ENCODE measurements at regions not wholly inside any gene's neighbourhood (a gene's known extent, or its start where the extent isn't known, plus 50 kb on each side); places are given as distances from the start of the nearest gene placed in this dataset.
"Not testable (repeated sequence)": the region's sequence is repeated elsewhere in the genome, so short reads cannot be mapped to it uniquely, and the experiment has no call there.

DNA sequence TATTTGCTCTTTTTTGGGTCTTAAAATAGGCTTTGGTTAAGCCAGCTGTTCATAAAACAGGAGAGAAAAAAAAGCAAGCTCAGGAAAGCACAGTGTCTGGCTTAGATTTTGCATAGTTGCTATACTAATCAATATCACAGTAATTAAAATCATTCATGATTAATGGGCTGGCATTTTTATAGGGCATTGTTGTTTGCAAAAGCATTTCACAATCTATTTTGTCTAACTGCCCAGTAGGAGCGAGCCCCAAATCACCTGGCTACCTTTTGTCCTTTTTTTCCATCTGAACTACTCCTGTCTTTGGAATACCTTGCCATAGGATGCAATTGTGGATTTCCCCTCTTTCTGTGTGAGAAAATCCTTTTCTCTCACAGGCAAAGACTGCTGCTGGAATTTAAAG, 619.8 kb downstream of the JRKL start:
- TF ChIP-seq EZH2 (IDR thresholded peaks at IDR 0.05; ENCODE audit: borderline replicate concordance, low read depth, low read length, poor library complexity, severe bottlenecking), result no peak
- TF ChIP-seq, protein P1, sequence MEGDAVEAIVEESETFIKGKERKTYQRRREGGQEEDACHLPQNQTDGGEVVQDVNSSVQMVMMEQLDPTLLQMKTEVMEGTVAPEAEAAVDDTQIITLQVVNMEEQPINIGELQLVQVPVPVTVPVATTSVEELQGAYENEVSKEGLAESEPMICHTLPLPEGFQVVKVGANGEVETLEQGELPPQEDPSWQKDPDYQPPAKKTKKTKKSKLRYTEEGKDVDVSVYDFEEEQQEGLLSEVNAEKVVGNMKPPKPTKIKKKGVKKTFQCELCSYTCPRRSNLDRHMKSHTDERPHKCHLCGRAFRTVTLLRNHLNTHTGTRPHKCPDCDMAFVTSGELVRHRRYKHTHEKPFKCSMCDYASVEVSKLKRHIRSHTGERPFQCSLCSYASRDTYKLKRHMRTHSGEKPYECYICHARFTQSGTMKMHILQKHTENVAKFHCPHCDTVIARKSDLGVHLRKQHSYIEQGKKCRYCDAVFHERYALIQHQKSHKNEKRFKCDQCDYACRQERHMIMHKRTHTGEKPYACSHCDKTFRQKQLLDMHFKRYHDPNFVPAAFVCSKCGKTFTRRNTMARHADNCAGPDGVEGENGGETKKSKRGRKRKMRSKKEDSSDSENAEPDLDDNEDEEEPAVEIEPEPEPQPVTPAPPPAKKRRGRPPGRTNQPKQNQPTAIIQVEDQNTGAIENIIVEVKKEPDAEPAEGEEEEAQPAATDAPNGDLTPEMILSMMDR (conservative IDR thresholded peaks at IDR 0.05; ENCODE audit: low read depth, low read length), result no peak
- intact Hi-C loops (cut with micrococcal nuclease; ENCODE audit: unreplicated experiment), result no loop called here
- ChIA-PET POLR2A (ENCODE audit: low non-redundant PET) (no interaction called here), CTCF (no interaction called here)
- H3K9me3 ChIP-seq (ENCODE audit: low read depth, low read length, poor library complexity, severe bottlenecking), result no peaks in the 10 kb centered on the region
- no TSS peak for BruUV-seq (replicated peaks)
- H3K4me1 ChIP-seq (ENCODE audit: insufficient read depth, low read length, poor library complexity, severe bottlenecking), result no peaks in the 10 kb centered on the region
- no peak overlapping the region for H3K4me3 ChIP-seq (ENCODE audit: low read depth, low read length, poor library complexity, severe bottlenecking)
- H3K27ac ChIP-seq (ENCODE audit: low read depth, low read length, poor library complexity, severe bottlenecking), result no peak overlapping the region
- no peaks in the 10 kb centered on the region for H3K36me3 ChIP-seq (ENCODE audit: insufficient read depth, low read length, poor library complexity, severe bottlenecking)
- H3K27me3 ChIP-seq (replicated peaks; ENCODE audit: insufficient read depth, low read depth, low read length, poor library complexity), result no peaks in the 10 kb centered on the region
- no peak for DNase-seq (ENCODE audit: low spot score)

DNA sequence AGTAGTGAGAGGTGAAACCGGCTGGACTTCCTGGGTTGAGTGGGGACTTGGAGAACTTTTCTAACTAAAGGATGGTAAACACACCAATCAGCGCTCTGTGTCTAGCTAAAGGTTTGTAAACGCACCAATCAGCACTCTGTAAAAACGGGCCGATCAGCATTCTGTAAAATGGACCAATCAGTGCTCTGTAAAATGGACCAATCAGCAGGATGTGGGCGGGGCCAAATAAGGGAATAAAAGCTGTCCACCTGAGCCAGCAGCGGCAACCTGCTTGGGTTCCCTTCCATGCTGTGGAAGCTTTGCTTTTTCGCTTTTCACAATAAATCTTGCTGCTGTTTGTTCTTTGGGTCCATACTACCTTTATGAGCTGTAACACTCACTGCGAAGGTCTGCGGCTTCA, 621.2 kb downstream of the JRKL start:
- H3K4me1 ChIP-seq (ENCODE audit: insufficient read depth, low read length, poor library complexity, severe bottlenecking); CTCF ChIA-PET; H3K9me3 ChIP-seq (ENCODE audit: low read depth, low read length, poor library complexity, severe bottlenecking); DNase-seq (ENCODE audit: low spot score); H3K36me3 ChIP-seq (ENCODE audit: insufficient read depth, low read length, poor library complexity, severe bottlenecking); H3K27me3 ChIP-seq (replicated peaks; ENCODE audit: insufficient read depth, low read depth, low read length, poor library complexity); POLR2A ChIA-PET (ENCODE audit: low non-redundant PET); H3K27ac ChIP-seq (ENCODE audit: low read depth, low read length, poor library complexity, severe bottlenecking); intact Hi-C loops (cut with micrococcal nuclease; ENCODE audit: unreplicated experiment); BruUV-seq (replicated peaks); H3K4me3 ChIP-seq (ENCODE audit: low read depth, low read length, poor library complexity, severe bottlenecking): not testable (repeated sequence)

DNA sequence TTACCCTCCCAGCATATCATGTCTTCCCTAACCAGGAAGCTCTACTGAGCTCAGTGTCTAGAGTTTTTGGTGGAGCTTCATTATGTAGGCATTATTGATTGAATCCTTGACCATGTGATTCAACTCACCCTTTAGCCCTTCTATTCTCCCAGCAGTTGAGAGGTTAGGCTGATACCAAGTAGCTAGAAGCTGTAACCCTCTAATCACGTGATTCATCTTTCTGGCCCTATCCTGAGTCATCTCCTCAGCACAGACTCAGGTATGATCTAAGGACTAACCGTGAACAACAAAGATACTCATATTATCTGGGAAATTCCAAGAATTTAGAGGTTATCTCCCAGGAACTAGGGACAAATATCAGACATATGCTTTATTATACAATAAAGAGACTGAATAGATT, 625.5 kb downstream of the JRKL start:
- no peak overlapping the region for H3K4me3 ChIP-seq (ENCODE audit: low read depth, low read length, poor library complexity, severe bottlenecking)
- H3K27me3 ChIP-seq (replicated peaks; ENCODE audit: insufficient read depth, low read depth, low read length, poor library complexity), result no peaks in the 10 kb centered on the region
- H3K9me3 ChIP-seq (ENCODE audit: low read depth, low read length, poor library complexity, severe bottlenecking), result no peaks in the 10 kb centered on the region
- H3K27ac ChIP-seq (ENCODE audit: low read depth, low read length, poor library complexity, severe bottlenecking), result no peak overlapping the region
- H3K4me1 ChIP-seq (ENCODE audit: insufficient read depth, low read length, poor library complexity, severe bottlenecking), result no peaks in the 10 kb centered on the region
- ChIA-PET CTCF (no interaction called here), POLR2A (ENCODE audit: low non-redundant PET) (no interaction called here)
- TF ChIP-seq EZH2 (IDR thresholded peaks at IDR 0.05; ENCODE audit: borderline replicate concordance, low read depth, low read length, poor library complexity, severe bottlenecking), result no peak
- TF ChIP-seq, protein P1 (conservative IDR thresholded peaks at IDR 0.05; ENCODE audit: low read depth, low read length), result no peak
- no peaks in the 10 kb centered on the region for H3K36me3 ChIP-seq (ENCODE audit: insufficient read depth, low read length, poor library complexity, severe bottlenecking)
- no peak for DNase-seq (ENCODE audit: low spot score)
- BruUV-seq (replicated peaks), result no TSS peak
- intact Hi-C loops (cut with micrococcal nuclease; ENCODE audit: unreplicated experiment), result no loop called here

DNA sequence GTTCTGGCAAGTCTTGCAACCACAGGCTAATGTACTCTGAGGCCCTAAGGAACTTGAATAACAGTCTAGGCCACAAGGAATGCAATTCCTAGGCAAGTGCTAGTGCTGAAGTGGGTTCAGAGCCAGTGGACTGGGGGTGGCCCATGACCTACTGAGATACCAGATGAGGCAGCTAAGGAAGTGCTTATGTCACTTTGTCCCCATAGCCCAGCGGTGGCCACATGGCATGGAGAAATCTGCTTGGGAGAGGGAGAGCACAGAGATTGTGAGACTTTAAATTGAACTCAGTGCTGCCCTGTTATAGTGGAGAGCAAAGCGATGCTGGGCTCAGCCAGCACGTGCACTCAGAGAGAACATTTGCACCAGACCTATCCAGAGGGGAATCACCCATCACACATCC, 629.5 kb downstream of the JRKL start:
- no TSS peak for BruUV-seq (replicated peaks)

More for the DNA sequence above, 629.5 kb downstream of the JRKL start:
- no peak overlapping the region for H3K27ac ChIP-seq (ENCODE audit: low read depth, low read length, poor library complexity, severe bottlenecking)
- no peaks in the 10 kb centered on the region for H3K9me3 ChIP-seq (ENCODE audit: low read depth, low read length, poor library complexity, severe bottlenecking)
- POLR2A ChIA-PET (ENCODE audit: low non-redundant PET), result no interaction called here
- no peak overlapping the region for H3K4me3 ChIP-seq (ENCODE audit: low read depth, low read length, poor library complexity, severe bottlenecking)
- intact Hi-C loops (cut with micrococcal nuclease; ENCODE audit: unreplicated experiment), result no loop called here
- CTCF ChIA-PET, result interaction anchor here (0.6 kb wide), 1 partner anchor 53 kb away, joined by 3 read pairs; no protein-coding TSS in a partner anchor
- H3K4me1 ChIP-seq (ENCODE audit: insufficient read depth, low read length, poor library complexity, severe bottlenecking), result no peaks in the 10 kb centered on the region
- TF ChIP-seq, protein P1 (conservative IDR thresholded peaks at IDR 0.05; ENCODE audit: low read depth, low read length), result no peak
- no peak for TF ChIP-seq EZH2 (IDR thresholded peaks at IDR 0.05; ENCODE audit: borderline replicate concordance, low read depth, low read length, poor library complexity, severe bottlenecking)
- H3K27me3 ChIP-seq (replicated peaks; ENCODE audit: insufficient read depth, low read depth, low read length, poor library complexity), result no peaks in the 10 kb centered on the region
- H3K36me3 ChIP-seq (ENCODE audit: insufficient read depth, low read length, poor library complexity, severe bottlenecking), result no peaks in the 10 kb centered on the region
- no peak for DNase-seq (ENCODE audit: low spot score)

Data from A673 (cell line).